OCI-LY1 (cell line): ENCODE measurements at regions not wholly inside any gene's neighbourhood (a gene's known extent, or its start where the extent isn't known, plus 50 kb on each side); places are given as distances from the start of the nearest gene placed in this dataset.

Source experiments
- CTCF ChIP-seq: fragments of 200-600 bp; sonication (generic), shearing (Covaris generic); IDR thresholded peaks from 2 replicates; pipeline ENCODE4 v1.5.1; 2017; ENCODE audit warnings: mild to moderate bottlenecking, antibody characterized with exemption, low read length, moderate library complexity, mixed read lengths
- EZH2 ChIP-seq: fragments of 200-600 bp; sonication (generic), shearing (Covaris generic); IDR thresholded peaks from 2 replicates; pipeline ENCODE4 v1.8.0; 2017; ENCODE audit warnings: borderline replicate concordance, mixed run types, mild to moderate bottlenecking, antibody characterized with exemption, low read length, moderate library complexity, mixed read lengths

GRCh38 chrX:22351076-22351475, 78.4 kb downstream of the CBLL2 start:
- TF ChIP-seq EZH2: no peak
- no peak for TF ChIP-seq CTCF
